Transverse colon (tissue), 4 donors: ENCODE measurements at regions not wholly inside any gene's neighbourhood (a gene's known extent, or its start where the extent isn't known, plus 50 kb on each side); places are given as distances from the start of the nearest gene placed in this dataset.

Source experiments
- DNase-seq: peaks from one replicate; pipeline ENCODE4 v3.0.0-alpha.2; 2019
- H3K27ac ChIP-seq, 4 donors: fragments of 200-600 bp; sonication (generic); 2 replicates each; pipeline ENCODE4 v1.5.1; 2016 to 2018; ENCODE audit warnings: inconsistent platforms in 4 of 4
- H3K27me3 ChIP-seq: fragments of 200-600 bp; sonication (generic); 2 replicates; pipeline ENCODE4 v1.5.1; 2017; ENCODE audit warnings: inconsistent platforms
- H3K36me3 ChIP-seq, 4 donors: fragments of 200-600 bp; sonication (generic); 2 replicates each; pipeline ENCODE4 v1.5.1; 2017 to 2019; ENCODE audit warnings: inconsistent platforms in 4 of 4
- H3K4me1 ChIP-seq, 4 donors: fragments of 200-600 bp; sonication (generic); 2 replicates each; pipeline ENCODE4 v1.5.1; 2017 to 2020; ENCODE audit warnings: inconsistent platforms in 4 of 4
- H3K4me3 ChIP-seq, 4 donors: fragments of 200-600 bp; sonication (generic); 1 replicate in 1 of 4; 2 replicates in 3 of 4; pipeline versions ENCODE4 v1.5.1 to v1.6.1; 2017 to 2019; ENCODE audit warnings: inconsistent platforms in 4 of 4
- H3K9me3 ChIP-seq, 2 donors: fragments of 200-600 bp; sonication (generic); 2 replicates each; pipeline ENCODE4 v1.5.1; 2017 to 2019; ENCODE audit warnings: inconsistent platforms in 2 of 2
- CTCF ChIP-seq, 5 experiments: fragments of 200-600 bp in 3 of 5; fragments of 450-650 bp in 2 of 5; sonication (generic) in 3 of 5; IDR thresholded peaks; 1 replicate in 2 of 5; 2 replicates in 3 of 5; pipeline ENCODE4 v1.5.1; 2016 to 2017; ENCODE audit warnings: antibody characterized with exemption in 5 of 5, inconsistent platforms in 3 of 5, mild to moderate bottlenecking in 2 of 5, moderate library complexity in 1 of 5
- EP300 ChIP-seq: sonication (generic); formaldehyde crosslinking; IDR thresholded peaks from one replicate; pipeline ENCODE4 v1.6.1; 2017; ENCODE audit warnings: antibody characterized with exemption, low read depth
- POLR2A ChIP-seq: fragments of 450-650 bp; IDR thresholded peaks from one replicate; pipeline ENCODE4 v1.6.1; 2016; ENCODE audit warnings: antibody characterized with exemption, mild to moderate bottlenecking, moderate library complexity
- POLR2AphosphoS5 ChIP-seq, 3 donors: sonication (generic); formaldehyde crosslinking; IDR thresholded peaks; one replicate each; pipeline ENCODE4 v1.6.1; 2016; ENCODE audit warnings: antibody characterized with exemption in 3 of 3
- WGBS, 2 donors: methylation state at CpG; one replicate each; pipeline ENCODE4 v1.1.5; 2018; ENCODE audit warnings: low coverage in 1 of 2; 5-methylcytosine and 5-hydroxymethylcytosine counted together
- in situ Hi-C, 4 donors: fragments of 200-750 bp; cut with MboI; loops; one replicate each; pipeline versions ENCODE4 v1.15.0 to v1.15.1; 2017; ENCODE audit warnings: low sequenced_read_pairs in 3 of 4, low pct_ligation_motif_present in 1 of 4, low pct_unique_long_range_greater_than_20kb in 1 of 4
- intact Hi-C: fragments of 100-400 bp; cut with DNase I; formaldehyde crosslinking; loops from one replicate; pipeline ENCODE4 v1.15.1; 2023; ENCODE audit warnings: low total_unique reads

GRCh38 chr15:62545467-62546227 is 380.6 kb upstream of the C2CD4B start:
- TF ChIP-seq POLR2AphosphoS5 (IDR thresholded peaks at IDR 0.05) (peak in 2 of 3 donors; percentile 30 to 43), POLR2A (no peak), EP300 (no peak), CTCF (IDR thresholded peaks at IDR 0.05) (no peak)
- 47% methylated on average over 4 of the region's 4 CpGs; no CpG with 5 or more reads in 1 of the 2 donors for WGBS, 2 donors
- Histone ChIP-seq H3K4me1 (peaks cover 11 to 17% (median 14%) of the 10 kb centered on the region in 4 donors), H3K4me3 (no peak overlapping the region), H3K9me3 (no peaks in the 10 kb centered on the region), H3K36me3 (no peaks in the 10 kb centered on the region), H3K27me3 (no peaks in the 10 kb centered on the region), H3K27ac (peak overlapping the region; percentile 43 to 58 (median 52))
- DNase-seq, result peak; percentile 67
- in situ Hi-C loops (no loop called here), intact Hi-C loops (no loop called here)

GRCh38 chr15:62546628-62547027 is 381.5 kb upstream of the C2CD4B start:
- H3K36me3 ChIP-seq, result no peaks in the 10 kb centered on the region
- intact Hi-C loops, result no loop called here
- peak overlapping the region in 2 of 4 donors; percentile 53 to 58 for H3K27ac ChIP-seq
- H3K4me1 ChIP-seq, result peaks cover 11 to 17% (median 14%) of the 10 kb centered on the region in 4 donors
- H3K9me3 ChIP-seq, result no peaks in the 10 kb centered on the region
- no peak overlapping the region for H3K4me3 ChIP-seq
- no peak for DNase-seq
- H3K27me3 ChIP-seq, result no peaks in the 10 kb centered on the region
- in situ Hi-C loops, result no loop called here
- TF ChIP-seq POLR2A, result no peak
- no peak for TF ChIP-seq EP300
- no peak for TF ChIP-seq CTCF (IDR thresholded peaks at IDR 0.05)
- TF ChIP-seq POLR2AphosphoS5 (IDR thresholded peaks at IDR 0.05), result no peak
- 83% methylated on average over 4 of the region's 4 CpGs; no CpG with 5 or more reads in 1 of the 2 donors for WGBS, 2 donors

- DNase-seq, result no peak
- intact Hi-C loops, result no loop called here
- H3K36me3 ChIP-seq, result no peaks in the 10 kb centered on the region
- H3K9me3 ChIP-seq, result no peaks in the 10 kb centered on the region
- no peak overlapping the region for H3K27ac ChIP-seq
- 74 to 85% methylated on average over 3 of the region's 3 CpGs for WGBS, 2 donors
- in situ Hi-C loops, result no loop called here
- H3K27me3 ChIP-seq, result no peaks in the 10 kb centered on the region
- peaks cover 11 to 17% (median 14%) of the 10 kb centered on the region in 4 donors for H3K4me1 ChIP-seq
- TF ChIP-seq CTCF (IDR thresholded peaks at IDR 0.05) (no peak), EP300 (no peak), POLR2AphosphoS5 (IDR thresholded peaks at IDR 0.05) (no peak), POLR2A (no peak)
- H3K4me3 ChIP-seq, result no peak overlapping the region
These were observed 382.5 kb upstream of the C2CD4B start for GRCh38 chr15:62547584-62547983.

GRCh38 chr15:62549345-62549970 is 384.4 kb upstream of the C2CD4B start:
- no peak for TF ChIP-seq POLR2AphosphoS5 (IDR thresholded peaks at IDR 0.05)
- TF ChIP-seq CTCF (IDR thresholded peaks at IDR 0.05), result peak; percentile 37 to 60 (median 49)
- in situ Hi-C loops, result no loop called here
- Histone ChIP-seq H3K27ac (no peak overlapping the region), H3K9me3 (no peaks in the 10 kb centered on the region), H3K4me3 (no peak overlapping the region), H3K4me1 (peaks cover 11 to 17% (median 14%) of the 10 kb centered on the region in 4 donors), H3K36me3 (no peaks in the 10 kb centered on the region), H3K27me3 (no peaks in the 10 kb centered on the region)
- peak; percentile 40 for DNase-seq
- intact Hi-C loops, result no loop called here
- WGBS, 2 donors, result 55 to 62% methylated on average over 2 to 5 of the region's 5 CpGs
